MM.1S (cell line): ENCODE measurements at regions not wholly inside any gene's neighbourhood (a gene's known extent, or its start where the extent isn't known, plus 50 kb on each side); places are given as distances from the start of the nearest gene placed in this dataset.
"Not testable (repeated sequence)": the region's sequence is repeated elsewhere in the genome, so short reads cannot be mapped to it uniquely, and the experiment has no call there.

Source experiments
- DNase-seq: peaks from one replicate; pipeline ENCODE4 v3.0.0-alpha.2; 2015
- H2AFZ ChIP-seq: fragments of 300-600 bp; sonication (generic); 2 replicates; pipeline ENCODE4 v1.6.0; 2016; ENCODE audit warnings: antibody characterized with exemption, low read length
- H3F3A ChIP-seq: fragments of 300-600 bp; sonication (generic); 2 replicates; pipeline ENCODE4 v1.6.1; 2016; ENCODE audit warnings: mild to moderate bottlenecking, antibody characterized with exemption, low read length, moderate library complexity, mixed read lengths; ENCODE audit not compliant: insufficient read depth
- H3K27ac ChIP-seq: fragments of 300-600 bp; sonication (generic); 2 replicates; pipeline ENCODE4 v1.5.1; 2016; ENCODE audit warnings: mild to moderate bottlenecking, low read length
- H3K27me3 ChIP-seq: fragments of 300-600 bp; sonication (generic); replicated peaks from 2 replicates; pipeline ENCODE4 v1.6.0; 2016; ENCODE audit warnings: low read length; ENCODE audit not compliant: insufficient read depth
- H3K36me3 ChIP-seq: fragments of 300-600 bp; sonication (generic); replicated peaks from 2 replicates; pipeline ENCODE4 v1.6.1; 2016; ENCODE audit warnings: mild to moderate bottlenecking, low read length, mixed read lengths; ENCODE audit not compliant: insufficient read depth
- H3K4me1 ChIP-seq: fragments of 300-600 bp; sonication (generic); 2 replicates; pipeline ENCODE4 v1.6.1; 2016; ENCODE audit warnings: low read length, mixed read lengths
- H3K4me2 ChIP-seq: fragments of 300-600 bp; sonication (generic); 2 replicates; pipeline ENCODE4 v1.6.0; 2016; ENCODE audit warnings: low read depth, low read length
- H3K4me3 ChIP-seq: fragments of 300-600 bp; sonication (generic); 2 replicates; pipeline ENCODE4 v1.5.1; 2016; ENCODE audit warnings: low read length, mixed read lengths
- H3K79me2 ChIP-seq: fragments of 300-600 bp; sonication (generic); 2 replicates; pipeline ENCODE4 v1.6.1; 2016; ENCODE audit warnings: mixed run types, low read length, mixed read lengths
- H3K9ac ChIP-seq: fragments of 300-600 bp; sonication (generic); 2 replicates; pipeline ENCODE4 v1.6.1; 2016; ENCODE audit warnings: low read length, mixed read lengths
- H3K9me2 ChIP-seq: fragments of 300-600 bp; sonication (generic); replicated peaks from 2 replicates; pipeline ENCODE4 v1.6.1; 2016; ENCODE audit warnings: mild to moderate bottlenecking, low read length, mixed read lengths; ENCODE audit not compliant: insufficient read depth
- H3K9me3 ChIP-seq: fragments of 300-600 bp; sonication (generic); replicated peaks from 2 replicates; pipeline ENCODE4 v1.6.1; 2016; ENCODE audit warnings: mild to moderate bottlenecking, low read length, mixed read lengths; ENCODE audit not compliant: insufficient read depth
- H4K20me1 ChIP-seq: fragments of 300-600 bp; sonication (generic); 2 replicates; pipeline ENCODE4 v1.6.1; 2016; ENCODE audit warnings: mild to moderate bottlenecking, low read length, moderate library complexity, mixed read lengths; ENCODE audit not compliant: insufficient read depth
- EZH2 ChIP-seq: fragments of 300-600 bp; sonication (generic); optimal IDR thresholded peaks from 2 replicates; pipeline ENCODE3; 2017; ENCODE audit warnings: low read depth, mild to moderate bottlenecking, antibody characterized with exemption, low read length, mixed read lengths
- EZH2phosphoT487 ChIP-seq: fragments of 300-600 bp; sonication (generic); IDR thresholded peaks from 2 replicates; pipeline ENCODE4 v1.6.1; 2018; ENCODE audit warnings: antibody characterized with exemption, low read length
- TF ChIP-seq, protein P1 (sequence below): fragments of 300-600 bp; sonication (generic); IDR thresholded peaks from 2 replicates; pipeline ENCODE4 v1.5.1; 2016; ENCODE audit warnings: antibody characterized with exemption, low read length, mixed read lengths

DNA sequence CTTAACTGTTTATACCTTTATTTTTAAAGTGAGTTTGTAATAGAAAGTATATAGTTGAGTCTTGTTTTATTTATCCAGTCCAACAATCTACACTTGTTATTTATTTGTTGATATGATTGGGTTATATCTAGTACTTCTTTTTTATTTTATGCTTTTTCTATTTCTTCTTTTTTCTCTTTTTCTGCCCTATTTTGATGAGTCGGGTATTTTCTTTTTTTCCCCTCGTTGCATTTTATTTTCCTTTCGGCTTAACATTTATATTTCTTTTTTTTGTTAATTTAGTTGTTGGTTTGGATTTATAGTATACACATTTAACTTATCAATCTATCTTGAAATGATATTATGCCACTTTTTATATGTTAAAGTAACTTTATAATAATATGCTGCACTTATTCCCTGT lies 111.7 kb upstream of the IZUMO3 start:
- TF ChIP-seq EZH2: no peak
- no peak for TF ChIP-seq EZH2phosphoT487
- TF ChIP-seq, protein P1, sequence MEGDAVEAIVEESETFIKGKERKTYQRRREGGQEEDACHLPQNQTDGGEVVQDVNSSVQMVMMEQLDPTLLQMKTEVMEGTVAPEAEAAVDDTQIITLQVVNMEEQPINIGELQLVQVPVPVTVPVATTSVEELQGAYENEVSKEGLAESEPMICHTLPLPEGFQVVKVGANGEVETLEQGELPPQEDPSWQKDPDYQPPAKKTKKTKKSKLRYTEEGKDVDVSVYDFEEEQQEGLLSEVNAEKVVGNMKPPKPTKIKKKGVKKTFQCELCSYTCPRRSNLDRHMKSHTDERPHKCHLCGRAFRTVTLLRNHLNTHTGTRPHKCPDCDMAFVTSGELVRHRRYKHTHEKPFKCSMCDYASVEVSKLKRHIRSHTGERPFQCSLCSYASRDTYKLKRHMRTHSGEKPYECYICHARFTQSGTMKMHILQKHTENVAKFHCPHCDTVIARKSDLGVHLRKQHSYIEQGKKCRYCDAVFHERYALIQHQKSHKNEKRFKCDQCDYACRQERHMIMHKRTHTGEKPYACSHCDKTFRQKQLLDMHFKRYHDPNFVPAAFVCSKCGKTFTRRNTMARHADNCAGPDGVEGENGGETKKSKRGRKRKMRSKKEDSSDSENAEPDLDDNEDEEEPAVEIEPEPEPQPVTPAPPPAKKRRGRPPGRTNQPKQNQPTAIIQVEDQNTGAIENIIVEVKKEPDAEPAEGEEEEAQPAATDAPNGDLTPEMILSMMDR: no peak
- H3F3A ChIP-seq: no peaks in the 10 kb centered on the region
- H3K9me2 ChIP-seq: no peaks in the 10 kb centered on the region
- H3K9ac ChIP-seq: no peak overlapping the region
- H3K9me3 ChIP-seq: no peaks in the 10 kb centered on the region
- H3K4me3 ChIP-seq: no peak overlapping the region
- no peaks in the 10 kb centered on the region for H3K27me3 ChIP-seq
- no peak overlapping the region for H3K4me2 ChIP-seq
- no peak overlapping the region for H3K27ac ChIP-seq
- H3K79me2 ChIP-seq: no peaks in the 10 kb centered on the region
- no peak overlapping the region for H2AFZ ChIP-seq
- H3K36me3 ChIP-seq: no peaks in the 10 kb centered on the region
- H4K20me1 ChIP-seq: no peaks in the 10 kb centered on the region
- no peak for DNase-seq
- H3K4me1 ChIP-seq: no peaks in the 10 kb centered on the region

DNA sequence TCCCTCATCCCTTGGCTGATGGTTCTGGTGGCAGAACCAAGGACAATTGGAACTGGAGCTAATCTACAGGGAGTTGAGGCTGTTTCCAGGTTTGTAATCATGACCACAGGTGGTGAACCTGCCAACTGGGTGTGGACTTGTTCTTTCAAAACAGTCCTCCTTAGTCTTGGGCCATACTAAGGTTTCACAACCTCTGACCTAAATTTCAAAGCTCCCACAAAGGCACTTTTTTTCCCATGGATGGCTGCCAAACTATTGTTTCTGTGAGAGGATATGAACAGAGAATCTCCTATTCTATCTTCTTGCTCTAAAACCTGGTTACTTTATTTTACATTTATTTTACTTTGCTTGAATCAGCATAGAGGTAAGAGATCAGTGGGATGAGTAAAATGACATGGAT lies 106.5 kb upstream of the IZUMO3 start:
- H3K4me2 ChIP-seq: no peak overlapping the region

DNA sequence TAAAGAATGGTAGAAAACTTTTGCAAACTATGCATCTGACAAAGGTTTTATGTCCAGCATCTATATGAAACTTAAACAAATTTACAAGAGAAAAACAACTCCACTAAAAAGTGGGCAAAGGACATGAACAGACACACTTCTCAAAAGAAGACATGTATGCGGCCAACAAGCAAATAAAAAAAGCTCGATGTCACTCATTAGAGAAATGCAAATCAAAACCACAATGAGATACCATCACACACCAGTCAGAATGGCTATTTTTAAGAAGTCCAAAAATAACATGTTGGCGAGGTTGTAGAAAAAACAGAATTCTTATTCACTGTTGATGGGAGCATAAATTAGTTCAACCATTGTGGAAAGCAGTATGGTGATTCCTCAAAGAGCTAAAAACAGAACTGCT lies 83.1 kb upstream of the IZUMO3 start:
- H3K9ac ChIP-seq, H3K9me3 ChIP-seq, H2AFZ ChIP-seq, H3K36me3 ChIP-seq, H3K79me2 ChIP-seq, H3K4me3 ChIP-seq, H4K20me1 ChIP-seq, H3F3A ChIP-seq, H3K9me2 ChIP-seq, H3K4me1 ChIP-seq, H3K27me3 ChIP-seq: not testable (repeated sequence)
- DNase-seq: peak; percentile 56
- Histone ChIP-seq H3K4me2 (peak overlapping the region; percentile 29; the same call in 1 of the 2 replicates), H3K27ac (peak overlapping the region; percentile 27; the same call in 1 of the 2 replicates)

More for the DNA sequence above, 106.5 kb upstream of the IZUMO3 start:
- Histone ChIP-seq H3K79me2 (no peaks in the 10 kb centered on the region), H3K27me3 (no peaks in the 10 kb centered on the region), H2AFZ (no peak overlapping the region), H4K20me1 (no peaks in the 10 kb centered on the region), H3K9me2 (no peaks in the 10 kb centered on the region), H3K36me3 (no peaks in the 10 kb centered on the region), H3K4me1 (no peaks in the 10 kb centered on the region), H3K4me3 (no peak overlapping the region), H3F3A (no peaks in the 10 kb centered on the region), H3K27ac (no peak overlapping the region), H3K9me3 (no peaks in the 10 kb centered on the region), H3K9ac (no peak overlapping the region)
- no peak for TF ChIP-seq EZH2
- TF ChIP-seq, protein P1: no peak
- TF ChIP-seq EZH2phosphoT487: no peak
- no peak for DNase-seq

DNA sequence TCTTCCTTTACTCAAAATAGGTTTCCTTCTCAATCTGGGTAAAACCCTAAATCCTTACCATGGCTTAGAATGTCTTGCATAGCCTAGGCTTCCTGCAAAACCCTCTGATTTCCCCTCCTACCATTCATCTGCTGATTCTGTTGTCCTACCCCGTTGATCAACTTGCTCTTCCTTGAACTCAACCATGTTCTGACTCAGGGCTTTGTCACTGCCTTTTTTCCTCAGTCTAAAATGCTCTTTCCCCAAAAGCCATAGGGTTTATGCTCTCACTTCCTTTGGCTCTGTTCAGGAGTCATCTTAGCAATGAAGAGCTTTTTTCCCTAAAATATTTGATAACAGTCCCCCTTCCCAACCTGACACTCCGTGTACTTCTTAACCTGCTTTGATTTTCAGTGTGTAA lies 79.4 kb upstream of the IZUMO3 start:
- Histone ChIP-seq H2AFZ (no peak overlapping the region), H3K79me2 (no peaks in the 10 kb centered on the region), H4K20me1 (no peaks in the 10 kb centered on the region), H3K36me3 (no peaks in the 10 kb centered on the region), H3K9me3 (no peaks in the 10 kb centered on the region), H3K27me3 (no peaks in the 10 kb centered on the region), H3K4me2 (no peak overlapping the region), H3K9ac (no peak overlapping the region), H3K27ac (no peak overlapping the region), H3K9me2 (no peaks in the 10 kb centered on the region), H3K4me1 (peaks cover 8% of the 10 kb centered on the region), H3K4me3 (no peak overlapping the region), H3F3A (no peaks in the 10 kb centered on the region)
- DNase-seq: no peak
- TF ChIP-seq EZH2 (no peak), EZH2phosphoT487 (no peak)
- TF ChIP-seq, protein P1: no peak
